ENCODE measurements at regions not wholly inside any gene's neighbourhood (a gene's known extent, or its start where the extent isn't known, plus 50 kb on each side); places are given as distances from the start of the nearest gene placed in this dataset.

GRCh38 chr3:68211637-68212036 lies 557.2 kb upstream of the SUCLG2 start:
- no peak for DNase-seq
- no CpG with 5 or more reads among the region's 1 CpG for WGBS (ENCODE audit: insufficient coverage)
- Histone ChIP-seq H3K9ac (ENCODE audit: insufficient read depth, low read length, poor library complexity, severe bottlenecking) (no peak overlapping the region), H2AFZ (ENCODE audit: insufficient read depth, low read depth, low read length, poor library complexity, severe bottlenecking) (no peak overlapping the region), H3K36me3 (replicated peaks in 1 of 2; ENCODE audit: control insufficient read depth in 1 of 2, insufficient read depth in 2 of 2, low read length in 2 of 2) (no peaks in the 10 kb centered on the region), H3K4me3 (replicated peaks in 1 of 3; ENCODE audit: low read depth in 2 of 3, low read length in 3 of 3) (no peak overlapping the region), H3K27me3 (ENCODE audit: control insufficient read depth in 2 of 2, insufficient read depth in 2 of 2, low read length in 2 of 2) (no peaks in the 10 kb centered on the region), H3K4me1 (ENCODE audit: control insufficient read depth in 1 of 2, insufficient read depth in 2 of 2, low read length in 2 of 2) (no peaks in the 10 kb centered on the region), H3K79me2 (ENCODE audit: insufficient read depth, low read length) (no peaks in the 10 kb centered on the region), H3K9me3 (replicated peaks in 1 of 2; ENCODE audit: control insufficient read depth in 1 of 2, insufficient read depth in 1 of 2, low read length in 2 of 2) (no peaks in the 10 kb centered on the region), H4K20me1 (ENCODE audit: insufficient read depth, low read length) (no peaks in the 10 kb centered on the region), H3K4me2 (replicated peaks; ENCODE audit: extremely low read depth, low read length, poor library complexity, severe bottlenecking) (no peak overlapping the region), H3K27ac (ENCODE audit: low read depth in 1 of 2, low read length in 2 of 2) (no peak overlapping the region)
- Mint-ChIP-seq H3K9me3 (peaks cover 0 to 4% (median 0%) of the 10 kb centered on the region in 7 donors), H3K27me3 (ENCODE audit: low read depth in 3 of 3) (peaks cover 0 to 1% (median 0%) of the 10 kb centered on the region in 3 donors), H3K36me3 (no peaks in the 10 kb centered on the region), H3K27ac (no peak overlapping the region), H3K4me3 (no peak overlapping the region), H3K4me1 (no peaks in the 10 kb centered on the region)
- intact Hi-C loops (cut with micrococcal nuclease): no loop called here
- TF ChIP-seq CTCF (IDR thresholded peaks at IDR 0.05): no peak

- Histone ChIP-seq H3K36me3 (replicated peaks in 1 of 2; ENCODE audit: control insufficient read depth in 1 of 2, insufficient read depth in 2 of 2, low read length in 2 of 2) (no peaks in the 10 kb centered on the region), H3K27me3 (ENCODE audit: control insufficient read depth in 2 of 2, insufficient read depth in 2 of 2, low read length in 2 of 2) (no peaks in the 10 kb centered on the region), H4K20me1 (ENCODE audit: insufficient read depth, low read length) (no peaks in the 10 kb centered on the region), H3K4me1 (ENCODE audit: control insufficient read depth in 1 of 2, insufficient read depth in 2 of 2, low read length in 2 of 2) (no peaks in the 10 kb centered on the region), H3K4me3 (replicated peaks in 1 of 3; ENCODE audit: low read depth in 2 of 3, low read length in 3 of 3) (no peak overlapping the region), H3K79me2 (ENCODE audit: insufficient read depth, low read length) (no peaks in the 10 kb centered on the region), H3K4me2 (replicated peaks; ENCODE audit: extremely low read depth, low read length, poor library complexity, severe bottlenecking) (no peak overlapping the region), H3K9ac (ENCODE audit: insufficient read depth, low read length, poor library complexity, severe bottlenecking) (no peak overlapping the region), H2AFZ (ENCODE audit: insufficient read depth, low read depth, low read length, poor library complexity, severe bottlenecking) (no peak overlapping the region), H3K9me3 (replicated peaks in 1 of 2; ENCODE audit: control insufficient read depth in 1 of 2, insufficient read depth in 1 of 2, low read length in 2 of 2) (no peaks in the 10 kb centered on the region), H3K27ac (ENCODE audit: low read depth in 1 of 2, low read length in 2 of 2) (no peak overlapping the region)
- Mint-ChIP-seq H3K27me3 (ENCODE audit: low read depth in 3 of 3) (peaks cover 0 to 1% (median 0%) of the 10 kb centered on the region in 3 donors), H3K27ac (no peak overlapping the region), H3K9me3 (peaks cover 0 to 4% (median 0%) of the 10 kb centered on the region in 7 donors), H3K4me3 (no peak overlapping the region), H3K4me1 (no peaks in the 10 kb centered on the region), H3K36me3 (no peaks in the 10 kb centered on the region)
- no peak for TF ChIP-seq CTCF (IDR thresholded peaks at IDR 0.05)
- intact Hi-C loops (cut with micrococcal nuclease): no loop called here
- no peak for DNase-seq
These were observed 556.2 kb upstream of the SUCLG2 start for GRCh38 chr3:68210635-68211034.
